A549 (cell line): ENCODE measurements at regions not wholly inside any gene's neighbourhood (a gene's known extent, or its start where the extent isn't known, plus 50 kb on each side); places are given as distances from the start of the nearest gene placed in this dataset.

Experiments used
- CEBPB ChIP-seq, 2 experiments: fragments of >200 bp in 1 of 2; sonication (Bioruptor Twin) in 1 of 2; formaldehyde crosslinking in 1 of 2; IDR thresholded peaks; 2 replicates each; pipeline ENCODE4 v1.6.1; 2012 to 2016
- JUNB ChIP-seq: fragments of >200 bp; sonication (Bioruptor Twin); formaldehyde crosslinking; IDR thresholded peaks from 2 replicates; pipeline ENCODE4 v1.6.1; 2016
- POLR2A ChIP-seq: IDR thresholded peaks from 2 replicates; pipeline ENCODE4 v1.6.1; 2012; ENCODE audit warnings: mild to moderate bottlenecking, low read length
- TF ChIP-seq, protein P1 (sequence below): fragments of >200 bp; sonication (Bioruptor Twin); formaldehyde crosslinking; IDR thresholded peaks from 3 replicates; pipeline ENCODE4 v1.5.1; 2016

DNA sequence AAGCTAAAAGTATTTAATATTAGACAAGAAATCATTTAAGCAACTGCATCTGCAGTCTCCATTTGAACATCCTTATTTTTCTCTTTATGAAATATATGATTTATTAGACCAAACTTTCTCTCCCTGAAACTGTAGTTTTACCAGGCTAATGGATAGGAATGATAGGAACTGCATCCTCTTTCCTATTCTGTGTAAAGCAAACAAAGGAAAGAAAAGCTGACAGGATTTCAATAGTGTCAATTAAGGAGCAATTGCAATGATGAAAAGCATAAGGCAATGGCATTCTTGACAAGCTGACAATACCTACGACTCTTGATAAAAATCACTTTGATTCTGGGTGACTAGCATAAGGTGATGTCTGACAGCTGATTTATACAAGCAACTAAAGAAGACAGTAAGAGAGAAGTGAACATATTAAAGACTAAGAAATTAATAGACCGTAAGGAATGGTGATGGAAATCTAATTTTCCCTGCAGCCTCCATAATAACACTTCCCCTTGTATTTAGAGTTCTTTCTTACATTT is 502.5 kb downstream of the TECRL start:
- TF ChIP-seq CEBPB (IDR thresholded peaks at IDR 0.05) (no peak), POLR2A (no peak), JUNB (no peak)
- TF ChIP-seq, protein P1, sequence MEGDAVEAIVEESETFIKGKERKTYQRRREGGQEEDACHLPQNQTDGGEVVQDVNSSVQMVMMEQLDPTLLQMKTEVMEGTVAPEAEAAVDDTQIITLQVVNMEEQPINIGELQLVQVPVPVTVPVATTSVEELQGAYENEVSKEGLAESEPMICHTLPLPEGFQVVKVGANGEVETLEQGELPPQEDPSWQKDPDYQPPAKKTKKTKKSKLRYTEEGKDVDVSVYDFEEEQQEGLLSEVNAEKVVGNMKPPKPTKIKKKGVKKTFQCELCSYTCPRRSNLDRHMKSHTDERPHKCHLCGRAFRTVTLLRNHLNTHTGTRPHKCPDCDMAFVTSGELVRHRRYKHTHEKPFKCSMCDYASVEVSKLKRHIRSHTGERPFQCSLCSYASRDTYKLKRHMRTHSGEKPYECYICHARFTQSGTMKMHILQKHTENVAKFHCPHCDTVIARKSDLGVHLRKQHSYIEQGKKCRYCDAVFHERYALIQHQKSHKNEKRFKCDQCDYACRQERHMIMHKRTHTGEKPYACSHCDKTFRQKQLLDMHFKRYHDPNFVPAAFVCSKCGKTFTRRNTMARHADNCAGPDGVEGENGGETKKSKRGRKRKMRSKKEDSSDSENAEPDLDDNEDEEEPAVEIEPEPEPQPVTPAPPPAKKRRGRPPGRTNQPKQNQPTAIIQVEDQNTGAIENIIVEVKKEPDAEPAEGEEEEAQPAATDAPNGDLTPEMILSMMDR: no peak
